HCT116 (cell line): ENCODE measurements at regions not wholly inside any gene's neighbourhood (a gene's known extent, or its start where the extent isn't known, plus 50 kb on each side); places are given as distances from the start of the nearest gene placed in this dataset.

Experiments
- ATAC-seq: fragments of 200-7000 bp; cut with Tn5 transposase; 2 replicates; pipeline ENCODE4 v1.9.1; 2020; ENCODE audit warnings: mild to moderate bottlenecking, moderate library complexity
- BruUV-seq: library from RNA; stranded (reverse); fragments of 400-500 nt; replicated peaks from 2 replicates; lab custom pipeline; 2021; lab: Mats Ljungman, UMichigan
- CTCF ChIA-PET: fragments of 300-600 bp; sonication (Branson Sonifier 250); formaldehyde crosslinking; loops from one replicate; lab custom pipeline; 2021; ENCODE audit warnings: antibody characterized with exemption; lab: Charles Lee
- POLR2A ChIA-PET: fragments of 300-600, 350-600 bp; sonication (Branson Sonifier 250); formaldehyde crosslinking; loops from one replicate; lab custom pipeline; 2021; ENCODE audit warnings: antibody characterized with exemption; lab: Charles Lee
- RAD21 ChIA-PET, 2 experiments: fragments of 300-600 bp; sonication (Branson Sonifier 250); formaldehyde crosslinking; loops; one replicate each; lab custom pipeline; 2023; ENCODE audit warnings: low total read pairs in 2 of 2; ENCODE audit not compliant: uncharacterized antibody in 2 of 2, unreplicated experiment in 2 of 2, low non-redundant PET in 1 of 2; lab: Charles Lee
- DNase-seq: peaks from one replicate; pipeline ENCODE4 v3.0.0-alpha.2; 2010; ENCODE audit warnings: low read depth, low spot score
- H2AFZ ChIP-seq: fragments of 200-600 bp; shearing (Covaris generic), sonication (generic); 2 replicates; pipeline ENCODE4 v1.6.1; 2017; ENCODE audit warnings: low read depth, mixed run types, mixed read lengths, antibody characterized with exemption, low read length; ENCODE audit not compliant: poor library complexity, severe bottlenecking
- H3K27ac ChIP-seq: 2 replicates; pipeline ENCODE4 v1.5.1; 2012; ENCODE audit warnings: low read depth, low read length
- H3K27me3 ChIP-seq: fragments of 200-600 bp; sonication (generic); 2 replicates; pipeline ENCODE4 v1.6.1; 2016; ENCODE audit warnings: mixed run types, low read length, mixed read lengths; ENCODE audit not compliant: insufficient read depth
- H3K36me3 ChIP-seq, 2 experiments: fragments of 200-500 bp in 1 of 2; fragments of 200-600 bp in 1 of 2; sonication (Bioruptor generic) in 1 of 2; sonication (generic) in 1 of 2; 2 replicates each; pipeline versions ENCODE4 v1.5.1 to v1.6.1; 2014 to 2016; ENCODE audit warnings: low read length in 2 of 2, inconsistent platforms in 1 of 2, mixed read lengths in 1 of 2, mixed run types in 1 of 2; ENCODE audit not compliant: insufficient read depth in 2 of 2, control insufficient read depth in 1 of 2
- H3K4me1 ChIP-seq, 2 experiments: fragments of 200-600 bp in 1 of 2; sonication (generic) in 1 of 2; 2 replicates each; pipeline versions ENCODE4 v1.5.1 to v1.6.1; 2012 to 2017; ENCODE audit warnings: low read length in 2 of 2, inconsistent platforms in 1 of 2, mild to moderate bottlenecking in 1 of 2, mixed read lengths in 1 of 2, mixed run types in 1 of 2, moderate library complexity in 1 of 2; ENCODE audit not compliant: insufficient read depth in 2 of 2, control insufficient read depth in 1 of 2
- H3K4me2 ChIP-seq: fragments of 200-600 bp; sonication (generic); 2 replicates; pipeline ENCODE4 v1.6.1; 2017; ENCODE audit warnings: mixed run types, low read length, mixed read lengths
- H3K4me3 ChIP-seq, 2 experiments: fragments of 200-600 bp in 1 of 2; sonication (generic) in 1 of 2; replicated peaks in 1 of 2; 2 replicates each; pipeline ENCODE4 v1.5.1; 2011 to 2016; ENCODE audit warnings: low read length in 2 of 2, control low read depth in 1 of 2, low read depth in 1 of 2, mild to moderate bottlenecking in 1 of 2, mixed read lengths in 1 of 2, mixed run types in 1 of 2
- H3K79me2 ChIP-seq: fragments of 200-600 bp; sonication (generic); 2 replicates; pipeline ENCODE4 v1.6.1; 2017; ENCODE audit warnings: mild to moderate bottlenecking, mixed run types, low read length, moderate library complexity, mixed read lengths; ENCODE audit not compliant: insufficient read depth
- H3K9ac ChIP-seq: fragments of 200-600 bp; sonication (generic); 2 replicates; pipeline ENCODE4 v1.6.1; 2016; ENCODE audit warnings: low read length, mixed read lengths
- H3K9me2 ChIP-seq: fragments of 200-600 bp; sonication (generic), shearing (Covaris generic); 2 replicates; pipeline ENCODE4 v1.6.1; 2017; ENCODE audit warnings: mixed run types, mild to moderate bottlenecking, moderate library complexity; ENCODE audit not compliant: insufficient read depth
- H3K9me3 ChIP-seq, 2 experiments: fragments of 200-500 bp in 1 of 2; fragments of 200-600 bp in 1 of 2; sonication (Bioruptor generic) in 1 of 2; sonication (generic) in 1 of 2; 2 replicates each; pipeline ENCODE4 v1.6.1; 2014 to 2017; ENCODE audit warnings: low read length in 2 of 2, mixed read lengths in 2 of 2, inconsistent platforms in 1 of 2, low read depth in 1 of 2, mild to moderate bottlenecking in 1 of 2, mixed run types in 1 of 2, moderate library complexity in 1 of 2; ENCODE audit not compliant: control insufficient read depth in 1 of 2, insufficient read depth in 1 of 2
- H4K20me1 ChIP-seq: fragments of 200-600 bp; sonication (generic), shearing (Covaris generic); 2 replicates; pipeline ENCODE4 v1.6.1; 2017; ENCODE audit warnings: mixed run types, mild to moderate bottlenecking, moderate library complexity; ENCODE audit not compliant: insufficient read depth
- CEBPB ChIP-seq: IDR thresholded peaks from 2 replicates; pipeline ENCODE4 v1.6.1; 2012; ENCODE audit warnings: low read depth
- CTCF ChIP-seq, 3 experiments: fragments of 200-600 bp in 1 of 3; sonication (generic) in 1 of 3; IDR thresholded peaks in 2 of 3; conservative IDR thresholded peaks in 1 of 3; 2 replicates each; pipeline ENCODE4 v1.5.1; 2012 to 2017; ENCODE audit warnings: low read depth in 2 of 3, low read length in 2 of 3, antibody characterized with exemption in 1 of 3, borderline replicate concordance in 1 of 3, control low read depth in 1 of 3, mild to moderate bottlenecking in 1 of 3, mixed read lengths in 1 of 3, mixed run types in 1 of 3, moderate library complexity in 1 of 3; ENCODE audit not compliant: insufficient read depth in 1 of 3
- EZH2 ChIP-seq: fragments of 200-600 bp; sonication (generic); IDR thresholded peaks from 2 replicates; pipeline ENCODE4 v1.6.1; 2017; ENCODE audit warnings: antibody characterized with exemption, mixed run types
- EZH2phosphoT487 ChIP-seq: fragments of 200-600 bp; IDR thresholded peaks from 2 replicates; pipeline ENCODE4 v1.6.1; 2018; ENCODE audit warnings: antibody characterized with exemption, borderline replicate concordance
- JUND ChIP-seq: IDR thresholded peaks from 2 replicates; pipeline ENCODE4 v1.6.1; 2012
- POLR2A ChIP-seq: IDR thresholded peaks from 2 replicates; pipeline ENCODE4 v1.7.0; 2011; ENCODE audit warnings: borderline replicate concordance; ENCODE audit not compliant: insufficient read depth, insufficient read length; ENCODE audit errors: extremely low read depth
- POLR2AphosphoS5 ChIP-seq: IDR thresholded peaks from 2 replicates; pipeline ENCODE4 v1.6.1; 2011; ENCODE audit warnings: mild to moderate bottlenecking, low read depth, low read length, moderate library complexity
- RAD21 ChIP-seq: IDR thresholded peaks from 2 replicates; pipeline ENCODE4 v1.6.1; 2012; ENCODE audit warnings: low read depth, mild to moderate bottlenecking
- SIN3A ChIP-seq: IDR thresholded peaks from 2 replicates; pipeline ENCODE4 v1.6.1; 2012; ENCODE audit warnings: low read depth
- SP1 ChIP-seq: IDR thresholded peaks from 2 replicates; pipeline ENCODE4 v1.6.1; 2012; ENCODE audit warnings: low read depth
- SRF ChIP-seq: IDR thresholded peaks from 2 replicates; pipeline ENCODE4 v1.6.1; 2012; ENCODE audit warnings: low read depth
- TCF7L2 ChIP-seq: IDR thresholded peaks from 2 replicates; pipeline ENCODE4 v1.7.0; 2011; ENCODE audit warnings: borderline replicate concordance, inconsistent platforms; ENCODE audit not compliant: insufficient read depth, insufficient read length; ENCODE audit errors: extremely low read depth
- YY1 ChIP-seq: IDR thresholded peaks from 2 replicates; pipeline ENCODE4 v1.6.1; 2011; ENCODE audit warnings: low read length, low read depth, moderate library complexity, mild to moderate bottlenecking; ENCODE audit not compliant: insufficient replicate concordance; ENCODE audit errors: extremely low read depth
- ZNF274 ChIP-seq: fragments of 200-500 bp; sonication (Bioruptor generic); IDR thresholded peaks from 2 replicates; pipeline ENCODE4 v1.6.1; 2014; ENCODE audit warnings: mild to moderate bottlenecking, low read depth, low read length, inconsistent platforms
- intact Hi-C: fragments of 100-400 bp; cut with micrococcal nuclease; formaldehyde crosslinking; loops from 2 replicates; pipeline ENCODE4 v1.10.0; 2022

GRCh38 chr10:20984662-20985061 lies 87.6 kb upstream of the NEBL start:
- Histone ChIP-seq H3K4me2 (no peak overlapping the region), H2AFZ (no peak overlapping the region), H3K9ac (no peak overlapping the region), H4K20me1 (0 out of 2 replicates have a peak, but pooled peaks cover 4% of the 10 kb centered on the region), H3K4me3 (no peak overlapping the region), H3K4me1 (no peaks in the 10 kb centered on the region), H3K36me3 (no peaks in the 10 kb centered on the region), H3K27ac (no peak overlapping the region), H3K9me2 (no peaks in the 10 kb centered on the region), H3K9me3 (no peaks in the 10 kb centered on the region), H3K79me2 (no peaks in the 10 kb centered on the region), H3K27me3 (no peaks in the 10 kb centered on the region)
- DNase-seq (no peak), ATAC-seq (no peak)
- POLR2A ChIA-PET = no interaction called here
- CTCF ChIA-PET = no interaction called here
- BruUV-seq = no TSS peak
- intact Hi-C loops = no loop called here
- RAD21 ChIA-PET = no interaction called here
- TF ChIP-seq SIN3A (no peak), CEBPB (no peak), JUND (no peak), EZH2 (no peak), SRF (no peak), CTCF (IDR thresholded peaks at IDR 0.05 in 2 of 3, conservative IDR thresholded peaks at IDR 0.05 in 1 of 3; ENCODE audit: borderline replicate concordance in 1 of 3, insufficient read depth in 1 of 3, low read depth in 2 of 3, low read length in 2 of 3) (no peak), POLR2A (no peak), ZNF274 (no peak), RAD21 (no peak)

GRCh38 chr10:20981419-20981953 lies 84.4 kb upstream of the NEBL start:
- Histone ChIP-seq H3K4me2 (no peak overlapping the region), H3K36me3 (no peaks in the 10 kb centered on the region), H3K79me2 (no peaks in the 10 kb centered on the region), H4K20me1 (0 out of 2 replicates have a peak, but pooled peaks cover 4% of the 10 kb centered on the region), H3K27me3 (no peaks in the 10 kb centered on the region), H3K9me3 (no peaks in the 10 kb centered on the region), H2AFZ (no peak overlapping the region), H3K4me1 (no peaks in the 10 kb centered on the region), H3K27ac (no peak overlapping the region), H3K9me2 (no peaks in the 10 kb centered on the region), H3K4me3 (no peak overlapping the region), H3K9ac (no peak overlapping the region)
- ATAC-seq (no peak), DNase-seq (no peak)
- ChIA-PET POLR2A (no interaction called here), CTCF (no interaction called here), RAD21 (no interaction called here)
- BruUV-seq = no TSS peak
- intact Hi-C loops = no loop called here
- no peak for TF ChIP-seq YY1
- no peak for TF ChIP-seq SRF
- no peak for TF ChIP-seq SP1
- TF ChIP-seq POLR2AphosphoS5 = no peak
- no peak for TF ChIP-seq RAD21
- no peak for TF ChIP-seq EZH2phosphoT487
- no peak for TF ChIP-seq CTCF (IDR thresholded peaks at IDR 0.05 in 2 of 3, conservative IDR thresholded peaks at IDR 0.05 in 1 of 3; ENCODE audit: borderline replicate concordance in 1 of 3, insufficient read depth in 1 of 3, low read depth in 2 of 3, low read length in 2 of 3)
- TF ChIP-seq TCF7L2 = no peak
